Smooth muscle cell (in vitro differentiated cells): ENCODE measurements at regions not wholly inside any gene's neighbourhood (a gene's known extent, or its start where the extent isn't known, plus 50 kb on each side); places are given as distances from the start of the nearest gene placed in this dataset.

Source experiments
- DNase-seq: peaks from one replicate; lab custom pipeline; 2025; ENCODE audit not compliant: unreplicated experiment; lab: John Stamatoyannopoulos, UW
- H2AFZ ChIP-seq: fragments of 200-600 bp; sonication (generic); 2 replicates; pipeline ENCODE4 v1.6.0; 2016; ENCODE audit warnings: antibody characterized with exemption, low read depth, mild to moderate bottlenecking
- H3F3A ChIP-seq: fragments of 200-600 bp; sonication (generic); 2 replicates; pipeline ENCODE4 v1.6.0; 2017; ENCODE audit warnings: antibody characterized with exemption, low read depth
- H3K27ac ChIP-seq: fragments of 200-600 bp; sonication (generic); 2 replicates; pipeline ENCODE4 v1.5.1; 2016; ENCODE audit warnings: low read depth, mild to moderate bottlenecking
- H3K27me3 ChIP-seq: fragments of 200-600 bp; sonication (generic); 2 replicates; pipeline ENCODE4 v1.6.1; 2016; ENCODE audit warnings: low read depth, mild to moderate bottlenecking
- H3K36me3 ChIP-seq: fragments of 200-600 bp; sonication (generic); 2 replicates; pipeline ENCODE4 v1.5.1; 2016; ENCODE audit warnings: low read depth
- H3K4me1 ChIP-seq: fragments of 200-600 bp; sonication (generic); 2 replicates; pipeline ENCODE4 v1.5.1; 2016; ENCODE audit warnings: low read depth
- H3K4me2 ChIP-seq: fragments of 200-600 bp; sonication (generic); 2 replicates; pipeline ENCODE4 v1.6.0; 2016; ENCODE audit warnings: mild to moderate bottlenecking
- H3K4me3 ChIP-seq: fragments of 200-600 bp; sonication (generic); 2 replicates; pipeline ENCODE4 v1.5.1; 2016; ENCODE audit warnings: mild to moderate bottlenecking
- H3K79me2 ChIP-seq: fragments of 200-600 bp; sonication (generic); 2 replicates; pipeline ENCODE4 v1.6.0; 2016; ENCODE audit warnings: low read depth, mild to moderate bottlenecking
- H3K9ac ChIP-seq: fragments of 200-600 bp; sonication (generic); 2 replicates; pipeline ENCODE4 v1.6.0; 2016; ENCODE audit warnings: low read depth
- H3K9me3 ChIP-seq: fragments of 200-600 bp; sonication (generic); replicated peaks from 2 replicates; pipeline ENCODE4 v1.5.1; 2016; ENCODE audit warnings: low read depth
- H4K20me1 ChIP-seq: fragments of 200-600 bp; sonication (generic); 2 replicates; pipeline ENCODE4 v1.6.0; 2016; ENCODE audit warnings: low read depth
- CTCF ChIP-seq: fragments of 200-600 bp; sonication (generic); IDR thresholded peaks from 2 replicates; pipeline ENCODE4 v1.5.1; 2017; ENCODE audit warnings: borderline replicate concordance, mild to moderate bottlenecking, antibody characterized with exemption; ENCODE audit not compliant: insufficient read depth, poor library complexity, severe bottlenecking
- WGBS: methylation state at CpG from one replicate; pipeline ENCODE4 v1.1.7; 2016; ENCODE audit warnings: low lambda C conversion rate; 5-methylcytosine and 5-hydroxymethylcytosine counted together

DNA sequence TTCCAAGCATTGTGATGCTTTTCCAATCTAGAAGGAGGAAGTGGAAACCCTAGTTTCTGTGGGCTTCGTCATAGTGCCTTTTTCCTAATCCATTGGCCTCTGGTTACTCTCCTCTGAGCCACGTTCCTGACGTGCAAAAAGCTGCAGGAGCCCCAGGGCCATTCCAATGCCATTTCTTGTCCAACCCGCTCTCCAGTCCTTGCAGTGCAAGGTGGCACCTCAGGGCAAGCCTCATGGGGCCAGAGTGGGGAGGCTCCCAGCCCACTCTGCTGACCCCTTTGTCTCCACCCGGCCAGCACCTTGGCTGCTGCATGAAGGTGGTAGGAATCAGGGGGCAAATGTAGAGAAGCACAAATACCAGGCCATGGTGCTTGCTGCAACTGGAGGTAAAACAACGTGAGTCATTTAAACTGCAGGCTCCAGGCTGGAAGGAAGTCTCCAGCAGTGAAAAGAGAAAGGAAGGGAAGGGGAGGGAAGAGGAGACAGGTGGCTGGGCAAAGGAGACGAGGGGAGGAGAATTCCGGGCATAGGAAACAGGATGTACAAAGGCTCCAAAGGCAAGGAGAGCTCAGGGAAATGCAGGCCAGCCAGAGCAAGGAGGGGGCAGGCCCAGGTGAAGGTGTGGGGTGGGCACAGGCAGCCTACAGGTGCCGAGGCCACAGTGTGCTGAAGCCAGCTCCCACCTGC lies 168.2 kb upstream of the TNRC6C start:
- DNase-seq, result no peak
- peaks cover 50% of the 10 kb centered on the region for H3K27me3 ChIP-seq
- no peaks in the 10 kb centered on the region for H3K36me3 ChIP-seq
- peaks cover 5% of the 10 kb centered on the region for H3K4me1 ChIP-seq
- H3K79me2 ChIP-seq, result no peaks in the 10 kb centered on the region
- no peak for TF ChIP-seq CTCF
- H4K20me1 ChIP-seq, result no peaks in the 10 kb centered on the region
- H3F3A ChIP-seq, result no peaks in the 10 kb centered on the region
- H3K4me3 ChIP-seq, result no peak overlapping the region
- 39% methylated on average over 9 of the region's 9 CpGs for WGBS
- H3K9me3 ChIP-seq, result no peaks in the 10 kb centered on the region
- H3K27ac ChIP-seq, result no peak overlapping the region
- no peak overlapping the region for H3K9ac ChIP-seq
- H3K4me2 ChIP-seq, result no peak overlapping the region
- H2AFZ ChIP-seq, result no peak overlapping the region

- Histone ChIP-seq H4K20me1 (no peaks in the 10 kb centered on the region), H3K4me1 (no peaks in the 10 kb centered on the region), H3K9ac (no peak overlapping the region), H3K4me2 (no peak overlapping the region), H3K9me3 (no peaks in the 10 kb centered on the region), H3F3A (no peaks in the 10 kb centered on the region), H3K27me3 (peaks cover 27% of the 10 kb centered on the region), H3K79me2 (no peaks in the 10 kb centered on the region), H3K36me3 (no peaks in the 10 kb centered on the region), H3K4me3 (no peak overlapping the region), H2AFZ (no peak overlapping the region), H3K27ac (no peak overlapping the region)
- TF ChIP-seq CTCF, result no peak
- DNase-seq, result no peak
- 88% methylated on average over 10 of the region's 10 CpGs for WGBS
Observed at GRCh38 chr17:77792626-77793025, 165.9 kb upstream of the TNRC6C start.

DNA sequence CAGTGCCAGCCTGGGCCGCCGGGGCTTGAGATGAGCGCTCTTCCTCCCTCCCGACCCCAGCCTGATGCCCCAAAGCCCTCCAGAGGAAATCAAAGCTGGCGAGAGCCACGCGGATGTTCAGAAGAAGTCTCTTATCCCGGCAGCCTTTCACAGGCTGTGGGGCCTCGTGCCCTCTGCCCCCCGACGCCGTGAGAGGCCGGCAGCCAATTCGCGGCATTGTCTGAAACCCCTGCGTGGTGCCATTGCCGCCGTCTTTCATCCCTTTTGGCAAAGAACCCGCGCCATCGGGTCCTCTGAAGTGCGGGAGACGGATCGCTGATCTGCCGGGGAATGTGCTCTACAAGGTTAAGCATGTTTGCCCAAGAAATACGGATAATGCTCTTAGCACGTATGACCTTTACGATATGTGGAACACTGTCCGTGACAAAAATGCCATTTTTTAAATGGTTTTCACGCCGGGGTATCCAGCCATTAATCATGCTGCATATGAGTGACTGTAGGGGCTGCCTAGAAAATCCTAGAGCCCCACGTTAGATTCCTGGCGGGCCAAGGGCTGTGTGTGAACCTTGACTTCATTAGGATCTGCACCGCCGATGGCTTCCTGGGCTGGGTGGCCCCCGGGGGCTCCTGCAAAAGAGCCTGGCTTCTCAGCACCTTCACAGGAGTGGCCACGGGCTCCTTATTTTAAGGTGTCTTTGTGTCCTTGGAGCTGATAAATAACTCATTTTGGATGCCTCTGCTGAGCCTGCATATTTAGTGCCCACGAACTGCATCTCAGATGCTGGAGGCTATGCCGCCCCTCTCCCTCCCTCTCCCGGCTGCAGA lies 165.1 kb upstream of the TNRC6C start:
- H3K9ac ChIP-seq, result no peak overlapping the region
- H3F3A ChIP-seq, result no peaks in the 10 kb centered on the region
- no peaks in the 10 kb centered on the region for H3K36me3 ChIP-seq
- no peak overlapping the region for H3K4me2 ChIP-seq
- no peaks in the 10 kb centered on the region for H3K9me3 ChIP-seq
- no peak for TF ChIP-seq CTCF
- 88% methylated on average over 40 of the region's 40 CpGs for WGBS
- H3K4me1 ChIP-seq, result no peaks in the 10 kb centered on the region
- no peaks in the 10 kb centered on the region for H4K20me1 ChIP-seq
- no peak overlapping the region for H3K27ac ChIP-seq
- H2AFZ ChIP-seq, result no peak overlapping the region
- H3K79me2 ChIP-seq, result no peaks in the 10 kb centered on the region
- H3K27me3 ChIP-seq, result peaks cover 20% of the 10 kb centered on the region
- DNase-seq, result no peak
- no peak overlapping the region for H3K4me3 ChIP-seq

GRCh38 chr17:77793971-77794235 lies 164.6 kb upstream of the TNRC6C start:
- no peak for DNase-seq
- WGBS, result 93% methylated on average over 5 of the region's 5 CpGs

More at GRCh38 chr17:77793971-77794235, 164.6 kb upstream of the TNRC6C start:
- Histone ChIP-seq H4K20me1 (no peaks in the 10 kb centered on the region), H3K36me3 (no peaks in the 10 kb centered on the region), H3K4me3 (no peak overlapping the region), H2AFZ (no peak overlapping the region), H3K79me2 (no peaks in the 10 kb centered on the region), H3K4me1 (no peaks in the 10 kb centered on the region), H3K27ac (no peak overlapping the region), H3K27me3 (peaks cover 14% of the 10 kb centered on the region), H3K9ac (no peak overlapping the region), H3K4me2 (no peak overlapping the region), H3F3A (no peaks in the 10 kb centered on the region), H3K9me3 (no peaks in the 10 kb centered on the region)
- no peak for TF ChIP-seq CTCF
